ENCODE measurements at regions not wholly inside any gene's neighbourhood (a gene's known extent, or its start where the extent isn't known, plus 50 kb on each side); places are given as distances from the start of the nearest gene placed in this dataset.
"Not testable (repeated sequence)": the region's sequence is repeated elsewhere in the genome, so short reads cannot be mapped to it uniquely, and the experiment has no call there.

GRCh38 chr4:130753926-130754325, 1658.0 kb downstream of the C4orf33 start:
- Histone ChIP-seq H3K4me1 (ENCODE audit: control insufficient read depth, low read depth, low read length) (no peaks in the 10 kb centered on the region), H3K9me3 (ENCODE audit: control insufficient read depth, low read depth, low read length) (no peaks in the 10 kb centered on the region), H3K36me3 (ENCODE audit: control insufficient read depth, low read depth, low read length) (no peaks in the 10 kb centered on the region), H3K27ac (ENCODE audit: low read length) (no peak overlapping the region), H3K9ac (ENCODE audit: low read length) (no peak overlapping the region), H3K27me3 (ENCODE audit: control insufficient read depth, insufficient read depth, low read length) (no peaks in the 10 kb centered on the region), H3K4me3 (ENCODE audit: low read length) (no peak overlapping the region)

- Histone ChIP-seq H3K4me1 (ENCODE audit: control insufficient read depth, low read depth, low read length) (peaks cover 11% of the 10 kb centered on the region), H3K27ac (ENCODE audit: low read length) (no peak overlapping the region), H3K9me3 (ENCODE audit: control insufficient read depth, low read depth, low read length) (no peaks in the 10 kb centered on the region), H3K27me3 (ENCODE audit: control insufficient read depth, insufficient read depth, low read length) (no peaks in the 10 kb centered on the region), H3K36me3 (ENCODE audit: control insufficient read depth, low read depth, low read length) (no peaks in the 10 kb centered on the region), H3K9ac (ENCODE audit: low read length) (no peak overlapping the region), H3K4me3 (ENCODE audit: low read length) (no peak overlapping the region)
Measured at GRCh38 chr4:130760246-130760645, 1664.3 kb downstream of the C4orf33 start.

- Histone ChIP-seq H3K4me3 (ENCODE audit: low read length) (peak overlapping the region; percentile 68), H3K27ac (ENCODE audit: low read length) (peak overlapping the region; percentile 88), H3K9ac (ENCODE audit: low read length) (peak overlapping the region; percentile 87), H3K4me1 (ENCODE audit: control insufficient read depth, low read depth, low read length) (peaks cover 34% of the 10 kb centered on the region)
- not testable (repeated sequence) for H3K9me3 ChIP-seq (ENCODE audit: control insufficient read depth, low read depth, low read length); H3K27me3 ChIP-seq (ENCODE audit: control insufficient read depth, insufficient read depth, low read length); H3K36me3 ChIP-seq (ENCODE audit: control insufficient read depth, low read depth, low read length)
Measured at GRCh38 chr4:130767384-130767783, 1671.4 kb downstream of the C4orf33 start.

- Histone ChIP-seq H3K9me3 (ENCODE audit: control insufficient read depth, low read depth, low read length) (peaks cover 13% of the 10 kb centered on the region), H3K4me3 (ENCODE audit: low read length) (peak overlapping the region; percentile 24), H3K36me3 (ENCODE audit: control insufficient read depth, low read depth, low read length) (peaks cover 21% of the 10 kb centered on the region)
- not testable (repeated sequence) for H3K27ac ChIP-seq (ENCODE audit: low read length); H3K27me3 ChIP-seq (ENCODE audit: control insufficient read depth, insufficient read depth, low read length); H3K4me1 ChIP-seq (ENCODE audit: control insufficient read depth, low read depth, low read length); H3K9ac ChIP-seq (ENCODE audit: low read length)
Measured at GRCh38 chr4:130772966-130773365, 1677.0 kb downstream of the C4orf33 start.

- H3K9me3 ChIP-seq (ENCODE audit: control insufficient read depth, low read depth, low read length), result no peaks in the 10 kb centered on the region
- no peaks in the 10 kb centered on the region for H3K27me3 ChIP-seq (ENCODE audit: control insufficient read depth, insufficient read depth, low read length)
- H3K4me1 ChIP-seq (ENCODE audit: control insufficient read depth, low read depth, low read length), result no peaks in the 10 kb centered on the region
- no peak overlapping the region for H3K9ac ChIP-seq (ENCODE audit: low read length)
- H3K36me3 ChIP-seq (ENCODE audit: control insufficient read depth, low read depth, low read length), result no peaks in the 10 kb centered on the region
- H3K27ac ChIP-seq (ENCODE audit: low read length), result no peak overlapping the region
- H3K4me3 ChIP-seq (ENCODE audit: low read length), result no peak overlapping the region
Measured at GRCh38 chr4:130808492-130808891, 1712.5 kb downstream of the C4orf33 start.

- H3K9me3 ChIP-seq (ENCODE audit: control insufficient read depth, low read depth, low read length), result no peaks in the 10 kb centered on the region
- H3K27me3 ChIP-seq (ENCODE audit: control insufficient read depth, insufficient read depth, low read length), result no peaks in the 10 kb centered on the region
- no peak overlapping the region for H3K27ac ChIP-seq (ENCODE audit: low read length)
- no peak overlapping the region for H3K9ac ChIP-seq (ENCODE audit: low read length)
- no peak overlapping the region for H3K4me3 ChIP-seq (ENCODE audit: low read length)
- H3K4me1 ChIP-seq (ENCODE audit: control insufficient read depth, low read depth, low read length), result no peaks in the 10 kb centered on the region
- no peaks in the 10 kb centered on the region for H3K36me3 ChIP-seq (ENCODE audit: control insufficient read depth, low read depth, low read length)
Measured at GRCh38 chr4:130812117-130812765, 1716.3 kb downstream of the C4orf33 start.

- Histone ChIP-seq H3K9ac (ENCODE audit: low read length) (no peak overlapping the region), H3K9me3 (ENCODE audit: control insufficient read depth, low read depth, low read length) (no peaks in the 10 kb centered on the region), H3K27me3 (ENCODE audit: control insufficient read depth, insufficient read depth, low read length) (no peaks in the 10 kb centered on the region), H3K27ac (ENCODE audit: low read length) (no peak overlapping the region), H3K4me1 (ENCODE audit: control insufficient read depth, low read depth, low read length) (no peaks in the 10 kb centered on the region), H3K36me3 (ENCODE audit: control insufficient read depth, low read depth, low read length) (no peaks in the 10 kb centered on the region), H3K4me3 (ENCODE audit: low read length) (no peak overlapping the region)
Measured at GRCh38 chr4:130814896-130815295, 1718.9 kb downstream of the C4orf33 start.

- no peak overlapping the region for H3K27ac ChIP-seq (ENCODE audit: low read length)
- no peaks in the 10 kb centered on the region for H3K9me3 ChIP-seq (ENCODE audit: control insufficient read depth, low read depth, low read length)
- H3K4me3 ChIP-seq (ENCODE audit: low read length), result no peak overlapping the region
- H3K4me1 ChIP-seq (ENCODE audit: control insufficient read depth, low read depth, low read length), result no peaks in the 10 kb centered on the region
- no peaks in the 10 kb centered on the region for H3K36me3 ChIP-seq (ENCODE audit: control insufficient read depth, low read depth, low read length)
- no peak overlapping the region for H3K9ac ChIP-seq (ENCODE audit: low read length)
- H3K27me3 ChIP-seq (ENCODE audit: control insufficient read depth, insufficient read depth, low read length), result no peaks in the 10 kb centered on the region
Measured at GRCh38 chr4:130820448-130820847, 1724.5 kb downstream of the C4orf33 start.

GRCh38 chr4:130825284-130825683, 1729.3 kb downstream of the C4orf33 start:
- Histone ChIP-seq H3K27ac (ENCODE audit: low read length) (no peak overlapping the region), H3K9ac (ENCODE audit: low read length) (no peak overlapping the region), H3K4me3 (ENCODE audit: low read length) (no peak overlapping the region), H3K4me1 (ENCODE audit: control insufficient read depth, low read depth, low read length) (no peaks in the 10 kb centered on the region), H3K9me3 (ENCODE audit: control insufficient read depth, low read depth, low read length) (no peaks in the 10 kb centered on the region), H3K27me3 (ENCODE audit: control insufficient read depth, insufficient read depth, low read length) (no peaks in the 10 kb centered on the region), H3K36me3 (ENCODE audit: control insufficient read depth, low read depth, low read length) (no peaks in the 10 kb centered on the region)

- Histone ChIP-seq H3K27me3 (ENCODE audit: control insufficient read depth, insufficient read depth, low read length) (no peaks in the 10 kb centered on the region), H3K9ac (ENCODE audit: low read length) (no peak overlapping the region), H3K4me1 (ENCODE audit: control insufficient read depth, low read depth, low read length) (no peaks in the 10 kb centered on the region), H3K36me3 (ENCODE audit: control insufficient read depth, low read depth, low read length) (no peaks in the 10 kb centered on the region), H3K27ac (ENCODE audit: low read length) (no peak overlapping the region), H3K9me3 (ENCODE audit: control insufficient read depth, low read depth, low read length) (no peaks in the 10 kb centered on the region), H3K4me3 (ENCODE audit: low read length) (no peak overlapping the region)
Measured at GRCh38 chr4:130850019-130850524, 1754.1 kb downstream of the C4orf33 start.

GRCh38 chr4:130851107-130851506, 1755.2 kb downstream of the C4orf33 start:
- Histone ChIP-seq H3K4me1 (ENCODE audit: control insufficient read depth, low read depth, low read length) (no peaks in the 10 kb centered on the region), H3K27me3 (ENCODE audit: control insufficient read depth, insufficient read depth, low read length) (no peaks in the 10 kb centered on the region)

GRCh38 chr4:130851932-130852331, 1756.0 kb downstream of the C4orf33 start:
- H3K36me3 ChIP-seq (ENCODE audit: control insufficient read depth, low read depth, low read length), result no peaks in the 10 kb centered on the region
- no peaks in the 10 kb centered on the region for H3K9me3 ChIP-seq (ENCODE audit: control insufficient read depth, low read depth, low read length)
- H3K4me1 ChIP-seq (ENCODE audit: control insufficient read depth, low read depth, low read length), result no peaks in the 10 kb centered on the region
- no peak overlapping the region for H3K27ac ChIP-seq (ENCODE audit: low read length)
- H3K27me3 ChIP-seq (ENCODE audit: control insufficient read depth, insufficient read depth, low read length), result no peaks in the 10 kb centered on the region
- no peak overlapping the region for H3K4me3 ChIP-seq (ENCODE audit: low read length)
- no peak overlapping the region for H3K9ac ChIP-seq (ENCODE audit: low read length)

More at GRCh38 chr4:130851107-130851506, 1755.2 kb downstream of the C4orf33 start:
- H3K4me3 ChIP-seq (ENCODE audit: low read length), result no peak overlapping the region
- no peak overlapping the region for H3K9ac ChIP-seq (ENCODE audit: low read length)
- no peaks in the 10 kb centered on the region for H3K9me3 ChIP-seq (ENCODE audit: control insufficient read depth, low read depth, low read length)
- no peak overlapping the region for H3K27ac ChIP-seq (ENCODE audit: low read length)
- H3K36me3 ChIP-seq (ENCODE audit: control insufficient read depth, low read depth, low read length), result no peaks in the 10 kb centered on the region

Data from iPS-18a (cell line).